ENCODE measurements at regions not wholly inside any gene's neighbourhood (a gene's known extent, or its start where the extent isn't known, plus 50 kb on each side); places are given as distances from the start of the nearest gene placed in this dataset.
A peak's percentile ranks its signal among the peaks of the same experiment; 100 is the strongest.
"Not testable (repeated sequence)": the region's sequence is repeated elsewhere in the genome, so short reads cannot be mapped to it uniquely, and the experiment has no call there.

DNA sequence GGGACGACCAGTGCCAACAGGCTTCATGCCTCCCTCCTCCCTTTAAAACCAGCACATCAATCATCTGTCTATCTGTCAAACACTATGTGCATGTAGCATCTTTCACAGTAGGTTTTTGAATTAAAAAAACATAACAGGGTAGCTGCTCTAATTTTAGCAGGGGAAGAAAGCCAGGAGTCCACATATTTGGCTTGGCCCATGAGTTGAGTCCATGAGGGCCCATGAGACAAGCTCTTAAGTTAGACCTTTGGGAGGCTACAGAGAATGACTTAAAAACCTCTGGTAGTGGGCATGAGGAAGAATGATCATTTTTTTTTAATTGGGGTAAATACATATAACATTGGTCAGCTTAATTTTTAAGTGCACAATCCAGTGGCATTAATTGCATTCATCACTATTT is 194.9 kb downstream of the UTRN start:
- DNase-seq: no peak

DNA sequence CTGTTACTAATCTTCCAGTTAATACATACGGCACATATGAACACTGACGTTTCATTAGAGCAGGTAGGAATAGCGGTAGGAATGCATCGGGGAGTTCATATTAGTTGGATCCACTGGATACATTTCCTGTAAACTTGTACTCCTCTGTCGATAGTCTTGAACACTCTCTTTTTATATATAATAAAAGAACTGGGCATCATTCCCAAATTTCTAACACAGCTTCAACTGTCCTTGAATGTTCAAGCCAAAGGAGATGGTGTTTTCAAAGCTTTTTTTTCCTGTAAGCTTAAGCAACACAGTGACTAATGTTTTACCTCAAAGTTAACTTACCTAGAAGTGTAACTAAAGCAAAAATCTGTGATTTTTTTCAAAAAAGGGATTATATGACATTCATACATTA is 195.3 kb downstream of the UTRN start:
- no peak for DNase-seq

DNA sequence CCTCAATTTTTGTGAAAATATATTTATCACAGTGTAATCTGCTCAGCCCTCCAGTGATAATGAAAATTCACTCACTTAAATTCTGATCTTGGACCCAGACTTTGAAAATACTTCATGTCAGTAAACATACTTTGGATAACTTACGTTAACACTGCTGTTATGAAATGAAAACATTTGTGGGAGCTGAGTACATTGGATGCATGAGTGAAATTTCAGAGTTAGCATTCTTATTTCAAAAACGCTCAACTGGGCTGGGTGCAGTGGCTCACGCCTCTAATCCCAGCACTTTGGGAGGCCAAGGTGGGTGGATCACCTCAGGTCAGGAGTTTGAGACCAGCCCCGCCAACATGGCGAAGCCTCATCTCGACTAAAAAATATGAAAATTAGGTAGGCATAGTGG is 196.4 kb downstream of the UTRN start:
- no peak for DNase-seq

DNA sequence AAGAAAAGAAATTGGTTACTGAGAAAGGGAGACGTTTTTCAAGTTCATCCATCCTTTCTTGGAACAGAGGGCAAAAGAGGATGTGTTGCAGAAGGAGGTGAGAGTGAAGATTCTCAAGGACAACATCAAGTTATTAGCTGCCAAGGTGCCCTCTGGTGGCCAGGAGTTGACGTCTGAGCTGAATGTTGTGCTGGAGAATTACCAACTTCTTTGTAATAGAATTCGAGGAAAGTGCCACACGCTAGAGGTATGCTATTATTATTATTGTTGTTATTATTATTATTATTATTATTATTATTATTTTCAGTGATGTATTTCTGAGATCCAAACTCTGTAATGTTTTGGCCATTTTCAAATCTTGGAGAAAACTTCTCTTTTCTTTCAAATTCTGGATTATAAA is 197.0 kb downstream of the UTRN start:
- DNase-seq: peak; percentile 46

DNA sequence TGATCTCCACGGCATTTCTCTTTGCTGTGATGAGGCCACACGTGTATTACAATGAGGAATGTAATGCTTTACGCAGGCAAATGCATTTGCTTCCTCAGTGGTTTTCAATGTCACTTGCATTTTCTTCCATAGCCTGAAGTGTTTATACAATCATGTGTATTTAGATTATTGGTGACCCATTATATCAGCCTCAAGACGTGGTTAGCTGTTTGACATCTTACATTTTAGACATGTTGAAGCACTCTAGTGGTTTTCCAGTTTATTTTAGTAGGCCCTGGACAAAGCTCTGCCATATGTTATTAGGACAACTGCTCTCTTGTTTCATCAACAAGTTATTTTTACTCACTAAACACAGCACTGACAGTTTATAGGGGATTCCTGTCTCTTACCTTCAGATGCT is 200.4 kb downstream of the UTRN start:
- no peak for DNase-seq

DNA sequence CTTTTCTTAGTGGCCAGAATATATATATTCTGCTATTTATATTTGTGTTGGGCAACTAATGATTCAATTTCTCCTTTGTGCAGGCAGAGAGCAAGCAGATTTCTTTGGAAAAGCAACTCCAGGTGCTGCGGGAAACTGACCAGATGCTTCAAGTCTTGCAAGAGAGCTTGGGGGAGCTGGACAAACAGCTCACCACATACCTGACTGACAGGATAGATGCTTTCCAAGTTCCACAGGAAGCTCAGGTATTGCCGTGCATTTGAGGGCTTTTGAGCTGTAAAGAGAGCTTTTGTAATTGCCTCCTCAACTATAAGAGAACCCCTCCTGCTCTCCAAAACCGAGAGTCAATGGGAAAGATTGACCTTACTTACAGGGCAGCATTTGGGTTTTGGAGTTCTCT is 203.5 kb downstream of the UTRN start:
- no peak for DNase-seq

DNA sequence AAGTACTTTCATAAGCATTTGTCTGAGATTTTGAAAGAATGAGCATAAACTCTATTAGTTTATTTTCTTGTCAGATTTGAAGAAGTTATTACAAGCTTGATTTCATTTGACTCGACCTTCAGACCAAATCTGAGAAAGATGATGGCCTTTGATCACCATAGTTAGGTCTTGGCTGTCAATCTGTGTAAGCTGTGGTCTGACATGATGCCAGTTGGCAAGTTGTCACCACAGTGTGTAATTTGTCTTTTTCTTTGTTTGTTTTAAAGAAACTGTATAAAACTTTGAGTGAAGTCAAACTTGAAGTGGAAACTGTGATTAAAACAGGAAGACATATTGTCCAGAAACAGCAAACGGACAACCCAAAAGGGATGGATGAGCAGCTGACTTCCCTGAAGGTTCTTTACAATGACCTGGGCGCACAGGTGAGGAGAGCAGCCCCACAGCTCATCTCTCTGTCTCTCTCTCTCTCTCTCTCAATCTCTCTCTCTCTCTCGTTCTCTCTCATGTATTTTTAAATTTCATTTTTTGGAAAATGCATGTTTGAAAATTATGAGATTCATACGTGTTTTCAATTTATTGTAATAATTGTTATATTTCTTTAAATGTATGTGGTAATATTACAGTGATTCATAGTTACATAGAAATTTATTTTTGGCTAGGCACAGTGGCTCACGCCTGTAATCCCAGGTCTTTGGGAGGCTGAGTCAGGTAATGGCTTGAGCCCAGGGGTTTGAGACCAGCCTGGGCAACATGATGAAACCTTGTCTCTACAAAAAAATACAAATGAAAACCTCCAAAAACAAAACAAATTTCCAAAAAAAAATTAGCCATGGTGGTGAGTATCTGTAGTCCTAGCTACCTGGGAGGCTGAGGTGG is 208.1 kb downstream of the UTRN start:
- DNase-seq: no peak

DNA sequence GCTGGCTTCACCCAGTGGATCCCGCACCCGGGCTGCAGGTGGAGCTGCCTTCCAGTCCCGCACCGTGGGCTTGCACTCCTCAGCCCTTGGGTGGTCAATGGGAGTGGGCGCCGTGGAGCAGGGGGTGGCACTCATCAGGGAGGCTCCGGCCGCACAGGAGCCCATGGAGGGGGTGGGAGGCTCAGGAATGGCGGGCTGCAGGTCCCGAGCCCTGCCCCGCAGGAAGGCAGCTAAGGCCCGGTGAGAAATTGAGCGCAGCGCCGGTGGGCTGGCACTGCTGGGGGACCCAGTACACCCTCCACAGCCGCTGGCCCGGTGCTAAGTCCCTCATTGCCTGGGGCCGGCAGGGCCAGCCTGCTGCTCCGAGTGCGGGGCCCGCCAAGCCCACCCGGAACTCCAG is 209.9 kb downstream of the UTRN start:
- not testable (repeated sequence) for DNase-seq

DNA sequence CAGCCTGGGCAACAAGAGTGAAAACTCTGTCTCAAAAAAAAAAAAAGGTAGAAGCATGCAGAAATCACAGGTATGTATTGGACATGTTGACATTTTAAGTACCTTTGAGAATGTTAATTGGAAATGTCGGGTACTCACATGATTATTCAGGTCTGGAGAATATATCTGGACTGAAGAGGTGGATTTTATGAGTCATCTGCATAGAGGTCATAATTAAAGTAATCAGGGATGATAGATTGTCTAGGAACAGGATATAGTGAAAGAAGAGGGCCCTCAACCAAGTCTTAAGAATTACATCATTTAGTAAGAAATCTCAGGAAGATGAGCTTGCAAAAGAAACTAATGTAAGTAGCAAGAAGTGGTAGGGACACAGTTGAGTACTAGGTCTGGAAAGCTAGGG is 212.5 kb downstream of the UTRN start:
- DNase-seq: no peak

DNA sequence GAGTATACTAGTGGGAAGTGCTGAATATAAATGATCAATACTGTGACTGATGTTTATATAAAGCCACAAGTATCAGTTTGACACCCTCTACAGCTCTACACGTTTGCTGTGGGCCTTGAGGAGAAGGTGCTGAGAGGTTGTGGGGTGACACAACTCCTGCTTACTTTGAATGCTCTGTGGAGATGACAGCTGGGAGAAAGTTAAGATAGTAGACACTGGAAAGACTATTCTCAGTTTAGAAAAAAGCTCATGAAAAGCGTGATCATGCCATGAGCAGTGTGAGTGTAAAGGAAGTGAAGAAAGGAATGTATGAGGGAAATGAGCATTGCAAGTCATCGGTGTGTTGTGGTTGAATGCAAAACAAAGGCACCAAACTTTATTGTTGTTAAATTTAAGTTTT is 215.8 kb downstream of the UTRN start:
- no peak for DNase-seq

DNA sequence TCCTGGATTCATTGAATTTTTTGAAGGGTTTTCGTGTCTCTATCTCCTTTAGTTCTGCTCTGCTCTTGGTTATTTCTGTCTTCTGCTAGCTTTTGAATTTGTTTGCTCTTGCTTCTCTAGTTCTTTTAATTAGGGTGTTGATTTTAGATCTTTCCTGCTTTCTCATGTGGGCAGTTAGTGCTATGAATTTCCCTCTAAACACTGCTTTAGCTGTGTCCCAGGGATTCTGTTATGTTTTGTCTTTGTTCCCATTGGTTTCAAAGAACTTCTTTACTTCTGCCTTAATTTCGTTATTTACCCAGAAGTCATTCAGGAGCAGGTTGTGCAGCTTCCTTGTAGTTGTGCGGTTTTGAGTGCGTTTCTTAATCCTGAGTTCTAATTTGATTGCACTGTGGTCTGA is 220.1 kb downstream of the UTRN start:
- DNase-seq: not testable (repeated sequence)

DNA sequence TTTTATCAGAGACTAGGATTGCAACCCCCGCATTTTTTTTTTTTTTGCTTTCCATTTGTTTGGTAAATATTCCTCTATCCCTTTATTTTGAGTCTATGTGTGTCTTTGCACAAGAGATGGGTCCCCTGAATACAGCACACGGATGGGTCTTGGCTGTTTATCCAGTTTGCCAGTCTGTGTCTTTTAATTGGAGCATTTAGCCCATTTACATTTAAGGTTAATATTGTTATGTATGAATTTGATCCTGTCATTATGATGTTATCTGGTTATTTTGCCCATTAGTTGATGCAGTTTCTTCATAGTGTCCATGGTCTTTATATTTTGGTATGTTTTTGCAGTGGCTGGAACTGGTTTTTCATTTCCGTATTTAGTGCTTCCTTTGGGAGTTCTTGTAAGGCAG is 220.9 kb downstream of the UTRN start:
- not testable (repeated sequence) for DNase-seq

DNA sequence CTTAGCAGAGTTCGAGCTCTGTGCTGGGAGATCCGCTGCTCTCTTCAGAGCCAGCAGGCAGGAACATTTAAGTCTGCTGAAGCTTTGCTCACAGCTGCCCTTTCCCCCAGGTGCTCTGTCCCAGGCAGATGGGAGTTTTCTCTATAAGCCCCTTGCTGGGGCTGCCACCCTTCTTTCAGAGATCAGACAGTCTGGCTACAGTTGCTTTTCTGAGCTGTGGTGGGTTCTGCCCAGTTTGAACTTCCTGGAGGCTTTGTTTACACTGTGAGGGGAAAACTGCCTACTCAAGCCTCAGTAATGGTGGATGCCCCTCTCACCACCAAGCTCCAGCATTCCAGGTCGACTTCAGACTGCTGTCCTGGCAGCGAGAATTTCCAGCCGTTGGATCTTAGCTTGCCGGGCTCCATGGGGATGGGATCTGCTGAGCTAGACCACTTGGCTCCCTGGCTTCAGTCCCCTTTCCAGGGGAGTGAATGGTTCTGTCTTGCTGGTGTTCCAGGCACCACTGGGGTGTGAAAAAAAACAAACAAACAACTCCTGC is 222.7 kb downstream of the UTRN start:
- DNase-seq: not testable (repeated sequence)

DNA sequence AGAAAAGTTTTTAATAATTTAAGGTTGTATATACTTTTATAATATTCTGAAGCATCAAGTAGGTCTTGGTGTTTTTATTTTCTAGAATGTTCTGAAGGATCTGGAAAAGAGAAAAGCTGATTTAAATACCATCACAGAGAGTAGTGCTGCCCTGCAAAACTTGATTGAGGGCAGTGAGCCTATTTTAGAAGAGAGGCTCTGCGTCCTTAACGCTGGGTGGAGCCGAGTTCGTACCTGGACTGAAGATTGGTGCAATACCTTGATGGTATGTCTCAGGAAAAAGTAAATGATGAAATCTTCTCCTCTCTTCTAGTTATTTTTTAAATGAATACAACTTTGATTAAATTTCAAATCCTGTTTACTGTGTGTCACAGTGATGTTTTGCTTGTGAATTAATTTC is 225.7 kb downstream of the UTRN start:
- DNase-seq: no peak

DNA sequence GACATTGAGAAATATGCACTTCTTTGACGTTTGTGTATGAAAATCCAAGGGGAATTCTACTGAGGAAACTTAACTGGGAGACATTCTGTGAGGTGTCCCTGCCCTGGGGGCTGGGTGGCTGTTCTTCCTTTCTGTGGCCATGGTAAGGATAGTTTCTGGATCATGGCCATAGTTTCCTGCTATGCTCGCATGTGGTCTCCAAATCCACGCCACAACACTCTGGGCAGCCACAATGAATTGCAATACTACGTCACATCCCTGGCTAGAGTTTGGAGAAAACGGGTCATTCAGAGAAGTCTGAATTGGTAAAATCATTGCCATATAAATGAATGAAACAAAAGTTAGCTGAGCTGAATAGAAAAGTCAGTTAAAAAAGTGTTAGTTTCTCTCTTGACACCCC is 230.6 kb downstream of the UTRN start:
- no peak for DNase-seq

DNA sequence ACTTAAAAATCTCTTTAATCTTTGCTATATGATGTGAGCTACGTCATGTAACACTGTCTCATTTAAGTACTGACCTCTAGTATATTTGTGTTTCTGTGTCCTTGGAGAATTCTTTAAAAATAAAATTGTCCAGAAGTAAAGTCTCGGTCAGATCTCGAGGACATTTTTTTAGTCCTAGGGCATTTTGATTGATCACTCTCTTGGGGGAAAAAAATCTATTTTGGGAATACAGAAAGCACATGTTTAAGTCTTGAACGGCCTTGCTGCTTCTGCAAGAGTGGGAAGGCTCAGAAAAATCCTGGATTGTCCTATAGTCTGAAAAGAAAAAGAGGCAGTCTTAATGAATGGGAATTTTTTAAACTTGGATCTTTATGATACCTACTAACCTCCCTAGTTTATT is 234.3 kb downstream of the UTRN start:
- no peak for DNase-seq

DNA sequence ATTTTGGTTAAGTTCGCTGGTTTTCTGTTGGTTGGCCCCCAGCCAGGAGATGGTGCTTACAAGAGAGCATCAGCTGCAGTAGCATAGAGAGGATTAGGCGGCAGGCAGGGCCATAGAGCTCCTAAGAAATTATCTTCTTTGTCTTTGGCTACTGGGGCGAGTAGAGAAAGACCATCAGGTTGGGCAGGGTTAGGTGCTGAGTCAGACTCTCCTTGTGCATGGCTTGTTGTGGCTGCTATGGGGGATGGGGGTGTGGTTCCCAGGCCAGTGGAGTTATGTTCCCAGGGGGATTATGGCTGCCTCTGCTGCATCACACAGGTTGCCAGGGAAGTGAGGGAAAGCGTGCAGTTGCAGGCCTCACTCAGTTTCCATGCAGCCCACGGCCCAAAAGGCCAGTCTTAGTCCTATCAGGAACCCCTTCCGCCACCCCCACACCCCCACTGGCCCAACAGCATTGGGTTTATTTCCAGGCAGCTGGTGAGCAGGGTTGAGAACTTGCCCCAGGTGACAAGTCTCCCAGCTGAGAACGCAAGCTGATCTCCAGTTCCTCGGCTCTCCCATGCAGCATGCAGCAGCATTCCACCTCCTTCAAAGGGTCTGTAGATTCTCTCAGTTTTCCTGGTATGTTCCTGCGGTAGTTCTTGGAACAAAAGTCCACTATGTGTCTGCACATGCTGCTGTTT is 243.7 kb downstream of the UTRN start:
- no peak for DNase-seq

DNA sequence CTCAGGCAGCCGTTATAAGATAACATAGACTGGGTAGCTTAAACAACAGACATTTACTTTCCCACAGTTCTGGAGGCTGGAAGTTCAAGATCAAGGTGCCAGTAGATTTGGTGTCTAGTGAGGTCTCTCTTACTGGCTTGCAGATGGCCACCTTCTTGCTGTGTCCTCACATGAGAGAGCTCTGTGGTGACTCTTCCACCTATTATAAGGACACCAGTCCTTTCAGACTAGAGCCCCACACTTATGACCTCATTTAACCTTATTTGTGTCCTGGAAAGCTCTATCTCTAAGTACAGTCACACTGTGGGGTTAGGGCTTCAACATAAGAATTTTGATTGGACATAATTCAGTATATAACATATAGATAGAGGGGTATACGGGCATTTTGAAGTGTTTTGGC is 245.0 kb downstream of the UTRN start:
- DNase-seq: no peak

DNA sequence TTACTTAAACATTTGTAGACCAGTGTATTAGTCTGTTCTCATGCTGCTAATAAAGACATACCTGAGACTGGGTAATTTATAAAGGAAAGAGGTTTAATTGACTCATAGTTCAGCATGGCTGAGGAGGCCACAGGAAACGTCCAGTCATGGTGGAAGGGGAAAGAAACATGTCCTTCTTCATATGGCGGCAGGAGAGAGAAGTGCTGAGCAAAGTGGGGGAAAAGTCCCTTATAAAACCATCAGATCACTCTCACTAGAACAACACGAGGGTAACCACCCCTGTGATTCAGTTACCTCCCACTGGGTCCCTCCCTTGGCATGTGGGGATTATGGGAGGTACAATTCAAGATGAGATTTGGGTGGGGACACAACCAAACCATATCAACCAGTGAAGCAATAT is 247.1 kb downstream of the UTRN start:
- DNase-seq: not testable (repeated sequence)

DNA sequence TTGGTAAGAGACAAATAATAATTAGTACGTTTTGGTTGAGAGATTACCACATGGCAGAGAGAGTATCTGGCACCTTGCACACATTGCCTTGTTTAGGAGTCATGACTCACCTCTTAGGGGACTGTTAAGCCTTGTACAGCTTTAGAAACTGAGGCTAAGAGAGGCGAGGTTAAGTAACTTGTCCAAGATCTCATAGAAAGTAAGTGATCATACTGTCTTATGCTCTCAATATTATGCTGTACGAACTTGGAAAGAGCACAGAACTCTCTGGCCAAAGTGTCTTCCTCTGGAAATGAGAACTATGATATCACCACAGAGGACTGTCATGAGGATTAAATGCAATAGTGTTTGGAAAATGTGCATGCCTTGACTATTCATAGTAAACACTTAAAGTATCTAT is 249.0 kb downstream of the UTRN start:
- no peak for DNase-seq

DNA sequence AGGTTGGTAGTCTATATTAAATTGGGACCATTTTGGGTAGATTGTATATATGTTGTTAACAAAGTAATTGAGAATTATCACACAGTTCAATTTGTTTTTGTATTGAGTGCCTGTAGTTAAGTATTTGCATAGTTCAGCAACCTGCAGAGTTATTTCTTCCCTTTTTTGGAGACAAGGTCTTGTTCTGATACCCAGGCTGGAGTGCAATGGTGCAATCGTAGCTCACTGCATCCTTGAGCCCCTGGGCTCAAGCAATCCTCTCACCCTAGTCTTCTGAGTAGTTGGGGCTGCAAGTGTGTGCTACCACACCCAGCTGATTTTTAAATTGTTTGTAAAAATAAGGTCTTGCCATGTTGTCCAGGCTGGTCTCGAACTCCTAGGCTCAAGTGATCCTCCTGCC is 250.5 kb downstream of the UTRN start:
- no peak for DNase-seq

DNA sequence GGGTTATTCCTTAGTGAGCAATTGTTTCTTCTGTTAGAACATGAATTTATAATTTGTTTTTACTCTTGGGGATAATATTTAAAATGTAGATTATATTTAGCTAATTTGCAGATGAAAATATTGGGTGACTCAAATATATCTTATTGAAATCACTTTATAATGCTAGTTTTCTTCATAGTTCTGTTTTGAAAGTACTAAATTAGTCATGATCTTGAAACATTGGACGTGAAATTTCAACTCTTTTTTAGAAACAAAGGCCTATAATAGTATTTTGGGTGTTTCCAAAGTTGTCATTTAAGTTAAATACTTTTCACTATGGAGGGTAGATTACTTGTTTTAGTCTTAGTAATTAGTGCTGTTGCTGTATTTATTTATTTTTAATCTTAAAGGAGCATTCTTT is 250.9 kb downstream of the UTRN start:
- no peak for DNase-seq

DNA sequence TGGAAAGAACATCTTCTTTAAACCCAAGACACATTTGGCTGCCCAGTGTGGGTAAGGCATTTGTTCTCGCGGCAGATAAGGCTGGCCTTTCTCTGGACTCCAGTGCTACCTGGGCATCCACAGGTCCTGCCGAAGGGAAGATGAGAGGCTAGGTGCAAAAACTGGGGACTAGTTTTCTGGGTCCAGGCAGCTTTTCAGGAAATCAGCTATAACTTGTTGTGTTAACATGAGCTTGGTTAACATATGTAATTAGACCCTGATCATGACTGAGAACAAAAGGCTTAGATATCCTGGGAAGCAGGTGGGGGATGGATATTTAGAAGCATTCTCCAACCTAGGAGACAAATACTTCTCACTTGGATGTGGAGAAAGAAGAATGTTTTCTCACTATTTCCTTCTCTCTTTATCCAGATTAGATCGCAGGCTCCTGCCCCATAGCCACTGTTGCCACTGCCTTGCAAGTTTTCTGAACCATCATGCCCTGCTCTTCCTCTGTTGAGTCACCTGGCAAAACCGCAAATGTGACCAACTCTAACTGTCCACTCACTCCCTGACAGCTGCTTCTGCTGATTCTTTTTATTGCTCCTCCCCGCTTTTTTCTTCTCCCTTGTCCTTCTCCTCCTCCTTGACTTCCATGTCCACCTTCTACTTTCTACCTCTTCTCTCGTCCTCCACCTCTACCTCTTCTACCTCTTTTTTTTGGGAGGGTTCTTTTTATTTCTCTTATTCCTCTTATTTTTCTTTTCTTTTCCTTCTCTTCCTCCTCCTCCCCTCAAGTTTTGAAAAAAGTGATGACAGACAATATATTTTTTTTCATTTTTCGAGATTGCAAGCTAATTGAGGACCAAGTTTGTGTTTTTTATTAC is 258.1 kb downstream of the UTRN start:
- DNase-seq: no peak

All from effector CD8-positive, alpha-beta T cell (primary cell).